ENCODE measurements at regions not wholly inside any gene's neighbourhood (a gene's known extent, or its start where the extent isn't known, plus 50 kb on each side); places are given as distances from the start of the nearest gene placed in this dataset.

GRCh38 chr6:78253618-78254017, 600.8 kb downstream of the MEI4 start:
- Histone ChIP-seq H4K20me1 (ENCODE audit: insufficient read depth, low read length) (no peaks in the 10 kb centered on the region), H3K4me3 (replicated peaks in 1 of 3; ENCODE audit: insufficient read depth in 1 of 3, low read depth in 2 of 3, low read length in 3 of 3) (no peak overlapping the region), H3K36me3 (replicated peaks in 1 of 2; ENCODE audit: control insufficient read depth in 1 of 2, insufficient read depth in 2 of 2, low read length in 2 of 2) (no peaks in the 10 kb centered on the region), H3K4me2 (ENCODE audit: low read depth, low read length) (no peak overlapping the region), H3K4me1 (ENCODE audit: insufficient read depth, low read length) (no peaks in the 10 kb centered on the region), H3K9me3 (ENCODE audit: low read length) (peaks cover 8% of the 10 kb centered on the region), H2AFZ (ENCODE audit: low read length) (no peak overlapping the region), H3K9ac (ENCODE audit: insufficient read depth, low read depth, low read length) (no peak overlapping the region), H3K27me3 (ENCODE audit: control insufficient read depth in 1 of 2, insufficient read depth in 2 of 2, low read length in 2 of 2) (no peaks in the 10 kb centered on the region), H3K27ac (ENCODE audit: extremely low read length, insufficient read depth, low read length) (no peak overlapping the region), H3K79me2 (ENCODE audit: insufficient read depth, low read length) (no peaks in the 10 kb centered on the region)
- POLR2A ChIA-PET, result no interaction called here
- intact Hi-C loops (cut with micrococcal nuclease; ENCODE audit: unreplicated experiment) (no loop called here), in situ Hi-C loops (cut with HindIII; ENCODE audit: extremely low pct_ligation_motif_present, low pct_unique_long_range_greater_than_20kb) (no loop called here)
- WGBS (ENCODE audit: low lambda C conversion rate), result 3% methylated on average over 2 of the region's 2 CpGs
- BruUV-seq (replicated peaks), result no TSS peak
- ATAC-seq (no peak), DNase-seq (ENCODE audit: low spot score) (no peak), FAIRE-seq (no peak)
- TF ChIP-seq PHF5A (CRISPR knock-in tag; IDR thresholded peaks at IDR 0.05; ENCODE audit: low read depth, unreplicated experiment) (no peak), NCOA1 (CRISPR knock-in tag; IDR thresholded peaks at IDR 0.05) (no peak), DR1 (CRISPR knock-in tag; IDR thresholded peaks at IDR 0.05) (no peak), ZNF224 (CRISPR knock-in tag; IDR thresholded peaks at IDR 0.05) (no peak), ZFP37 (CRISPR knock-in tag; IDR thresholded peaks at IDR 0.05; ENCODE audit: borderline replicate concordance) (no peak), KLF6 (CRISPR knock-in tag; IDR thresholded peaks at IDR 0.05) (no peak)
- TF ChIP-seq, protein P1, sequence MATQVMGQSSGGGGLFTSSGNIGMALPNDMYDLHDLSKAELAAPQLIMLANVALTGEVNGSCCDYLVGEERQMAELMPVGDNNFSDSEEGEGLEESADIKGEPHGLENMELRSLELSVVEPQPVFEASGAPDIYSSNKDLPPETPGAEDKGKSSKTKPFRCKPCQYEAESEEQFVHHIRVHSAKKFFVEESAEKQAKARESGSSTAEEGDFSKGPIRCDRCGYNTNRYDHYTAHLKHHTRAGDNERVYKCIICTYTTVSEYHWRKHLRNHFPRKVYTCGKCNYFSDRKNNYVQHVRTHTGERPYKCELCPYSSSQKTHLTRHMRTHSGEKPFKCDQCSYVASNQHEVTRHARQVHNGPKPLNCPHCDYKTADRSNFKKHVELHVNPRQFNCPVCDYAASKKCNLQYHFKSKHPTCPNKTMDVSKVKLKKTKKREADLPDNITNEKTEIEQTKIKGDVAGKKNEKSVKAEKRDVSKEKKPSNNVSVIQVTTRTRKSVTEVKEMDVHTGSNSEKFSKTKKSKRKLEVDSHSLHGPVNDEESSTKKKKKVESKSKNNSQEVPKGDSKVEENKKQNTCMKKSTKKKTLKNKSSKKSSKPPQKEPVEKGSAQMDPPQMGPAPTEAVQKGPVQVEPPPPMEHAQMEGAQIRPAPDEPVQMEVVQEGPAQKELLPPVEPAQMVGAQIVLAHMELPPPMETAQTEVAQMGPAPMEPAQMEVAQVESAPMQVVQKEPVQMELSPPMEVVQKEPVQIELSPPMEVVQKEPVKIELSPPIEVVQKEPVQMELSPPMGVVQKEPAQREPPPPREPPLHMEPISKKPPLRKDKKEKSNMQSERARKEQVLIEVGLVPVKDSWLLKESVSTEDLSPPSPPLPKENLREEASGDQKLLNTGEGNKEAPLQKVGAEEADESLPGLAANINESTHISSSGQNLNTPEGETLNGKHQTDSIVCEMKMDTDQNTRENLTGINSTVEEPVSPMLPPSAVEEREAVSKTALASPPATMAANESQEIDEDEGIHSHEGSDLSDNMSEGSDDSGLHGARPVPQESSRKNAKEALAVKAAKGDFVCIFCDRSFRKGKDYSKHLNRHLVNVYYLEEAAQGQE (IDR thresholded peaks at IDR 0.05; ENCODE audit: borderline replicate concordance in 1 of 2, low read depth in 1 of 2, low read length in 2 of 2), result no peak
- TF ChIP-seq, protein P2, sequence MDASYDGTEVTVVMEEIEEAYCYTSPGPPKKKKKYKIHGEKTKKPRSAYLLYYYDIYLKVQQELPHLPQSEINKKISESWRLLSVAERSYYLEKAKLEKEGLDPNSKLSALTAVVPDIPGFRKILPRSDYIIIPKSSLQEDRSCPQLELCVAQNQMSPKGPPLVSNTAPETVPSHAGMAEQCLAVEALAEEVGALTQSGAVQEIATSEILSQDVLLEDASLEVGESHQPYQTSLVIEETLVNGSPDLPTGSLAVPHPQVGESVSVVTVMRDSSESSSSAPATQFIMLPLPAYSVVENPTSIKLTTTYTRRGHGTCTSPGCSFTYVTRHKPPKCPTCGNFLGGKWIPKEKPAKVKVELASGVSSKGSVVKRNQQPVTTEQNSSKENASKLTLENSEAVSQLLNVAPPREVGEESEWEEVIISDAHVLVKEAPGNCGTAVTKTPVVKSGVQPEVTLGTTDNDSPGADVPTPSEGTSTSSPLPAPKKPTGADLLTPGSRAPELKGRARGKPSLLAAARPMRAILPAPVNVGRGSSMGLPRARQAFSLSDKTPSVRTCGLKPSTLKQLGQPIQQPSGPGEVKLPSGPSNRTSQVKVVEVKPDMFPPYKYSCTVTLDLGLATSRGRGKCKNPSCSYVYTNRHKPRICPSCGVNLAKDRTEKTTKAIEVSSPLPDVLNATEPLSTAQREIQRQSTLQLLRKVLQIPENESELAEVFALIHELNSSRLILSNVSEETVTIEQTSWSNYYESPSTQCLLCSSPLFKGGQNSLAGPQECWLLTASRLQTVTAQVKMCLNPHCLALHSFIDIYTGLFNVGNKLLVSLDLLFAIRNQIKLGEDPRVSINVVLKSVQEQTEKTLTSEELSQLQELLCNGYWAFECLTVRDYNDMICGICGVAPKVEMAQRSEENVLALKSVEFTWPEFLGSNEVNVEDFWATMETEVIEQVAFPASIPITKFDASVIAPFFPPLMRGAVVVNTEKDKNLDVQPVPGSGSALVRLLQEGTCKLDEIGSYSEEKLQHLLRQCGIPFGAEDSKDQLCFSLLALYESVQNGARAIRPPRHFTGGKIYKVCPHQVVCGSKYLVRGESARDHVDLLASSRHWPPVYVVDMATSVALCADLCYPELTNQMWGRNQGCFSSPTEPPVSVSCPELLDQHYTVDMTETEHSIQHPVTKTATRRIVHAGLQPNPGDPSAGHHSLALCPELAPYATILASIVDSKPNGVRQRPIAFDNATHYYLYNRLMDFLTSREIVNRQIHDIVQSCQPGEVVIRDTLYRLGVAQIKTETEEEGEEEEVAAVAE (CRISPR knock-in tag; IDR thresholded peaks at IDR 0.05; ENCODE audit: borderline replicate concordance), result no peak
- TF ChIP-seq, protein P3, sequence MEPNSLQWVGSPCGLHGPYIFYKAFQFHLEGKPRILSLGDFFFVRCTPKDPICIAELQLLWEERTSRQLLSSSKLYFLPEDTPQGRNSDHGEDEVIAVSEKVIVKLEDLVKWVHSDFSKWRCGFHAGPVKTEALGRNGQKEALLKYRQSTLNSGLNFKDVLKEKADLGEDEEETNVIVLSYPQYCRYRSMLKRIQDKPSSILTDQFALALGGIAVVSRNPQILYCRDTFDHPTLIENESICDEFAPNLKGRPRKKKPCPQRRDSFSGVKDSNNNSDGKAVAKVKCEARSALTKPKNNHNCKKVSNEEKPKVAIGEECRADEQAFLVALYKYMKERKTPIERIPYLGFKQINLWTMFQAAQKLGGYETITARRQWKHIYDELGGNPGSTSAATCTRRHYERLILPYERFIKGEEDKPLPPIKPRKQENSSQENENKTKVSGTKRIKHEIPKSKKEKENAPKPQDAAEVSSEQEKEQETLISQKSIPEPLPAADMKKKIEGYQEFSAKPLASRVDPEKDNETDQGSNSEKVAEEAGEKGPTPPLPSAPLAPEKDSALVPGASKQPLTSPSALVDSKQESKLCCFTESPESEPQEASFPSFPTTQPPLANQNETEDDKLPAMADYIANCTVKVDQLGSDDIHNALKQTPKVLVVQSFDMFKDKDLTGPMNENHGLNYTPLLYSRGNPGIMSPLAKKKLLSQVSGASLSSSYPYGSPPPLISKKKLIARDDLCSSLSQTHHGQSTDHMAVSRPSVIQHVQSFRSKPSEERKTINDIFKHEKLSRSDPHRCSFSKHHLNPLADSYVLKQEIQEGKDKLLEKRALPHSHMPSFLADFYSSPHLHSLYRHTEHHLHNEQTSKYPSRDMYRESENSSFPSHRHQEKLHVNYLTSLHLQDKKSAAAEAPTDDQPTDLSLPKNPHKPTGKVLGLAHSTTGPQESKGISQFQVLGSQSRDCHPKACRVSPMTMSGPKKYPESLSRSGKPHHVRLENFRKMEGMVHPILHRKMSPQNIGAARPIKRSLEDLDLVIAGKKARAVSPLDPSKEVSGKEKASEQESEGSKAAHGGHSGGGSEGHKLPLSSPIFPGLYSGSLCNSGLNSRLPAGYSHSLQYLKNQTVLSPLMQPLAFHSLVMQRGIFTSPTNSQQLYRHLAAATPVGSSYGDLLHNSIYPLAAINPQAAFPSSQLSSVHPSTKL (CRISPR knock-in tag; IDR thresholded peaks at IDR 0.05), result no peak
- CTCF ChIA-PET (ENCODE audit: low intra/inter-chr PET ratio, low total read pairs), result no interaction called here
